Hepatocyte (in vitro differentiated cells): ENCODE measurements at regions not wholly inside any gene's neighbourhood (a gene's known extent, or its start where the extent isn't known, plus 50 kb on each side); places are given as distances from the start of the nearest gene placed in this dataset.

Experiments used
- DNase-seq: peaks from one replicate; pipeline ENCODE4 v3.0.0-alpha.2; 2016; ENCODE audit warnings: low spot score
- H2AFZ ChIP-seq: fragments of 200-600 bp; sonication (generic); 2 replicates; pipeline ENCODE4 v1.6.0; 2016; ENCODE audit warnings: antibody characterized with exemption, mild to moderate bottlenecking
- H3K27ac ChIP-seq: fragments of 200-600 bp; sonication (generic); 2 replicates; pipeline ENCODE4 v1.5.1; 2016; ENCODE audit warnings: mild to moderate bottlenecking
- H3K27me3 ChIP-seq: fragments of 200-600 bp; sonication (generic); 2 replicates; pipeline ENCODE4 v1.6.1; 2016
- H3K36me3 ChIP-seq: fragments of 200-600 bp; sonication (generic); replicated peaks from 2 replicates; pipeline ENCODE4 v1.5.1; 2016; ENCODE audit warnings: low read depth; ENCODE audit not compliant: insufficient read depth
- H3K4me1 ChIP-seq: fragments of 200-600 bp; sonication (generic); 2 replicates; pipeline ENCODE4 v1.5.1; 2016; ENCODE audit warnings: mild to moderate bottlenecking, moderate library complexity; ENCODE audit not compliant: insufficient read depth
- H3K4me2 ChIP-seq: fragments of 200-600 bp; sonication (generic); 2 replicates; pipeline ENCODE4 v1.6.0; 2016
- H3K4me3 ChIP-seq: fragments of 200-600 bp; sonication (generic); 2 replicates; pipeline ENCODE4 v1.5.1; 2016; ENCODE audit warnings: mild to moderate bottlenecking
- H3K79me2 ChIP-seq: fragments of 200-600 bp; sonication (generic); 2 replicates; pipeline ENCODE4 v1.6.0; 2017; ENCODE audit warnings: mild to moderate bottlenecking
- H3K9me2 ChIP-seq: fragments of 200-600 bp; sonication (generic); replicated peaks from 2 replicates; pipeline ENCODE4 v1.6.0; 2017; ENCODE audit warnings: mild to moderate bottlenecking; ENCODE audit not compliant: insufficient read depth
- H3K9me3 ChIP-seq: fragments of 200-600 bp; sonication (generic); 2 replicates; pipeline ENCODE4 v1.5.1; 2016; ENCODE audit warnings: low read depth, mild to moderate bottlenecking
- H4K20me1 ChIP-seq: fragments of 200-600 bp; sonication (generic); 2 replicates; pipeline ENCODE4 v1.6.0; 2016; ENCODE audit warnings: mild to moderate bottlenecking; ENCODE audit not compliant: insufficient read depth, poor library complexity, severe bottlenecking
- CTCF ChIP-seq: fragments of 200-600 bp; sonication (generic); IDR thresholded peaks from 2 replicates; pipeline ENCODE4 v1.5.1; 2016; ENCODE audit warnings: antibody characterized with exemption, mild to moderate bottlenecking; ENCODE audit not compliant: poor library complexity
- EZH2 ChIP-seq: fragments of 200-600 bp; sonication (generic); IDR thresholded peaks from 2 replicates; pipeline ENCODE4 v1.6.1; 2016; ENCODE audit warnings: antibody characterized with exemption, mild to moderate bottlenecking, borderline replicate concordance
- EZH2phosphoT487 ChIP-seq: fragments of 200-600 bp; sonication (generic); IDR thresholded peaks from one replicate; pipeline ENCODE4 v1.6.1; 2018; ENCODE audit warnings: antibody characterized with exemption, mild to moderate bottlenecking, low read depth, moderate library complexity; ENCODE audit not compliant: unreplicated experiment, severe bottlenecking
- WGBS: methylation state at CpG from one replicate; pipeline ENCODE4 v1.1.6; 2016; ENCODE audit warnings: low lambda C conversion rate; ENCODE audit errors: missing lambda C conversion rate; 5-methylcytosine and 5-hydroxymethylcytosine counted together

GRCh38 chr2:66704786-66705185, 269.9 kb downstream of the MEIS1 start:
- H3K36me3 ChIP-seq, result no peaks in the 10 kb centered on the region
- no peak overlapping the region for H2AFZ ChIP-seq
- H3K27ac ChIP-seq, result no peak overlapping the region
- H3K4me3 ChIP-seq, result no peak overlapping the region
- TF ChIP-seq EZH2 (no peak), CTCF (no peak), EZH2phosphoT487 (no peak)
- H3K9me2 ChIP-seq, result no peaks in the 10 kb centered on the region
- H3K79me2 ChIP-seq, result no peaks in the 10 kb centered on the region
- H3K27me3 ChIP-seq, result no peaks in the 10 kb centered on the region
- DNase-seq, result no peak
- H3K4me1 ChIP-seq, result peaks cover 27% of the 10 kb centered on the region
- H4K20me1 ChIP-seq, result peaks cover 2% of the 10 kb centered on the region
- no peaks in the 10 kb centered on the region for H3K9me3 ChIP-seq
- no peak overlapping the region for H3K4me2 ChIP-seq

DNA sequence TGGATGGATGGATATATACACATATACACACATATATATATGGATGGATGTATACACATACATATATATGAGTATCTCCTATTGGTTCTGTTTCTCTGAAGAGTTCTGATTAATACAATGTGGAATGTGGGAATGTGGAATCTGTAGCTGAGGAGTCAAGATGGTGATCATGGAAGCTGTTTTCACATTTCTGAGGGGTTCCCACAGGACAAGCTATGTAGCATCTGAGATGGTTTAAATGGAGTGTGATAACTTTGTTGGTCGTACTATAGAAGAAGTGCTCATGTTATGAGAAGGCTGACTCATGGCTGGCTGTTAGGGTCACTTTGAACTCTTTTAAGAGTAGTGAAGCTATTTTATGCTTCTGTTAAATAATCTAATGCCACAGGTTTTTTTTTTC, 279.7 kb downstream of the MEIS1 start:
- H3K27me3 ChIP-seq, result no peaks in the 10 kb centered on the region
- WGBS, result 73% methylated on average over 1 of the region's 1 CpG
- no peak overlapping the region for H3K27ac ChIP-seq
- no peaks in the 10 kb centered on the region for H4K20me1 ChIP-seq
- no peaks in the 10 kb centered on the region for H3K4me1 ChIP-seq
- no peaks in the 10 kb centered on the region for H3K36me3 ChIP-seq
- no peaks in the 10 kb centered on the region for H3K9me3 ChIP-seq
- no peak for DNase-seq
- H3K79me2 ChIP-seq, result no peaks in the 10 kb centered on the region
- TF ChIP-seq EZH2phosphoT487, result no peak
- no peak for TF ChIP-seq EZH2
- no peak for TF ChIP-seq CTCF
- no peak overlapping the region for H3K4me2 ChIP-seq
- no peaks in the 10 kb centered on the region for H3K9me2 ChIP-seq
- no peak overlapping the region for H2AFZ ChIP-seq
- H3K4me3 ChIP-seq, result no peak overlapping the region

- no peak for TF ChIP-seq EZH2phosphoT487
- no peak for TF ChIP-seq CTCF
- TF ChIP-seq EZH2, result no peak
- 81% methylated on average over 5 of the region's 5 CpGs for WGBS
- no peak overlapping the region for H2AFZ ChIP-seq
Observed at GRCh38 chr2:66717218-66717905, 282.4 kb downstream of the MEIS1 start.

GRCh38 chr2:66717973-66718372, 283.0 kb downstream of the MEIS1 start:
- Histone ChIP-seq H3K9me3 (no peaks in the 10 kb centered on the region), H2AFZ (no peak overlapping the region), H3K27me3 (no peaks in the 10 kb centered on the region), H3K36me3 (no peaks in the 10 kb centered on the region), H3K4me3 (no peak overlapping the region), H4K20me1 (no peaks in the 10 kb centered on the region), H3K79me2 (no peaks in the 10 kb centered on the region), H3K27ac (no peak overlapping the region), H3K9me2 (no peaks in the 10 kb centered on the region), H3K4me1 (no peaks in the 10 kb centered on the region), H3K4me2 (no peak overlapping the region)
- no peak for TF ChIP-seq EZH2phosphoT487
- no peak for TF ChIP-seq EZH2
- no peak for TF ChIP-seq CTCF
- DNase-seq, result no peak
- 75% methylated on average over 4 of the region's 4 CpGs for WGBS

More at GRCh38 chr2:66717218-66717905, 282.4 kb downstream of the MEIS1 start:
- Histone ChIP-seq H3K27ac (no peak overlapping the region), H3K4me1 (no peaks in the 10 kb centered on the region), H3K27me3 (no peaks in the 10 kb centered on the region), H3K9me3 (no peaks in the 10 kb centered on the region), H4K20me1 (no peaks in the 10 kb centered on the region), H3K9me2 (no peaks in the 10 kb centered on the region), H3K36me3 (no peaks in the 10 kb centered on the region), H3K4me3 (no peak overlapping the region), H3K79me2 (no peaks in the 10 kb centered on the region), H3K4me2 (no peak overlapping the region)
- no peak for DNase-seq
